NCI-H1436 treated with DMSO at 0.1 percent for 48 hours (cell line): ENCODE measurements at regions not wholly inside any gene's neighbourhood (a gene's known extent, or its start where the extent isn't known, plus 50 kb on each side); places are given as distances from the start of the nearest gene placed in this dataset.

Experiments
- DNase-seq: peaks from one replicate; lab custom pipeline; 2025; lab: John Stamatoyannopoulos, UW

GRCh38 chr16:79756571-79756970, 156.0 kb upstream of the MAF start:
- DNase-seq, result no peak

- no peak for DNase-seq
Observed at GRCh38 chr16:79754501-79754900, 154.0 kb upstream of the MAF start.

GRCh38 chr16:79754081-79754480, 153.5 kb upstream of the MAF start:
- no peak for DNase-seq

- no peak for DNase-seq
Observed at GRCh38 chr16:79753286-79753685, 152.7 kb upstream of the MAF start.

- DNase-seq, result no peak
Observed at GRCh38 chr16:79752396-79752795, 151.9 kb upstream of the MAF start.

GRCh38 chr16:79751471-79752184, 151.1 kb upstream of the MAF start:
- no peak for DNase-seq

- no peak for DNase-seq
Observed at GRCh38 chr16:79750311-79750710, 149.8 kb upstream of the MAF start.

GRCh38 chr16:79748629-79749028, 148.1 kb upstream of the MAF start:
- no peak for DNase-seq

- no peak for DNase-seq
Observed at GRCh38 chr16:79747688-79748087, 147.2 kb upstream of the MAF start.

- DNase-seq, result no peak
Observed at GRCh38 chr16:79740252-79740651, 139.7 kb upstream of the MAF start.

GRCh38 chr16:79735271-79735670, 134.7 kb upstream of the MAF start:
- no peak for DNase-seq

- DNase-seq, result no peak
Observed at GRCh38 chr16:79734721-79735120, 134.2 kb upstream of the MAF start.

GRCh38 chr16:79728923-79729240, 128.3 kb upstream of the MAF start:
- no peak for DNase-seq

GRCh38 chr16:79728048-79728922, 127.7 kb upstream of the MAF start:
- DNase-seq, result no peak

- no peak for DNase-seq
Observed at GRCh38 chr16:79726902-79727301, 126.4 kb upstream of the MAF start.

GRCh38 chr16:79725051-79725450, 124.5 kb upstream of the MAF start:
- DNase-seq, result no peak

- DNase-seq, result no peak
Observed at GRCh38 chr16:79723583-79724168, 123.1 kb upstream of the MAF start.

- no peak for DNase-seq
Observed at GRCh38 chr16:79721270-79721669, 120.7 kb upstream of the MAF start.

- no peak for DNase-seq
Observed at GRCh38 chr16:79717333-79718137, 117.0 kb upstream of the MAF start.

GRCh38 chr16:79716645-79717332, 116.3 kb upstream of the MAF start:
- DNase-seq, result no peak

- DNase-seq, result no peak
Observed at GRCh38 chr16:79715061-79715460, 114.5 kb upstream of the MAF start.

- no peak for DNase-seq
Observed at GRCh38 chr16:79714440-79714839, 113.9 kb upstream of the MAF start.
